HG03432 (cell line): ENCODE measurements at regions not wholly inside any gene's neighbourhood (a gene's known extent, or its start where the extent isn't known, plus 50 kb on each side); places are given as distances from the start of the nearest gene placed in this dataset.
"Not testable (repeated sequence)": the region's sequence is repeated elsewhere in the genome, so short reads cannot be mapped to it uniquely, and the experiment has no call there.

ENCODE experiments used
- ATAC-seq: cut with Tn5 transposase; IDR thresholded peaks from one replicate; pipeline ENCODE4 v1.9.1; 2021; ENCODE audit warnings: mild to moderate bottlenecking, moderate library complexity; ENCODE audit not compliant: unreplicated experiment

GRCh38 chr18:45339810-45340550 is 275.3 kb upstream of the SLC14A2 start:
- ATAC-seq, result no peak

- no peak for ATAC-seq
Observed at GRCh38 chr18:45340884-45341283, 274.4 kb upstream of the SLC14A2 start.

- ATAC-seq, result no peak
Observed at GRCh38 chr18:45341454-45341853, 273.8 kb upstream of the SLC14A2 start.

GRCh38 chr18:45342166-45342565 is 273.1 kb upstream of the SLC14A2 start:
- ATAC-seq, result no peak

GRCh38 chr18:45342653-45343052 is 272.6 kb upstream of the SLC14A2 start:
- ATAC-seq, result no peak

GRCh38 chr18:45343365-45343764 is 271.9 kb upstream of the SLC14A2 start:
- ATAC-seq, result no peak

GRCh38 chr18:45344680-45345079 is 270.6 kb upstream of the SLC14A2 start:
- not testable (repeated sequence) for ATAC-seq

GRCh38 chr18:45349019-45349418 is 266.3 kb upstream of the SLC14A2 start:
- no peak for ATAC-seq

GRCh38 chr18:45349467-45349866 is 265.8 kb upstream of the SLC14A2 start:
- ATAC-seq, result no peak

- no peak for ATAC-seq
Observed at GRCh38 chr18:45350404-45351156, 264.7 kb upstream of the SLC14A2 start.

- no peak for ATAC-seq
Observed at GRCh38 chr18:45352874-45353273, 262.4 kb upstream of the SLC14A2 start.

- ATAC-seq, result no peak
Observed at GRCh38 chr18:45353530-45353929, 261.7 kb upstream of the SLC14A2 start.

GRCh38 chr18:45355944-45356520 is 259.2 kb upstream of the SLC14A2 start:
- ATAC-seq, result no peak

GRCh38 chr18:45357686-45358470 is 257.4 kb upstream of the SLC14A2 start:
- no peak for ATAC-seq

GRCh38 chr18:45359275-45360009 is 255.8 kb upstream of the SLC14A2 start:
- ATAC-seq, result no peak

GRCh38 chr18:45361125-45361851 is 254.0 kb upstream of the SLC14A2 start:
- ATAC-seq, result no peak

- no peak for ATAC-seq
Observed at GRCh38 chr18:45363196-45363595, 252.1 kb upstream of the SLC14A2 start.

- no peak for ATAC-seq
Observed at GRCh38 chr18:45365835-45366234, 249.4 kb upstream of the SLC14A2 start.

- ATAC-seq, result no peak
Observed at GRCh38 chr18:45370255-45371010, 244.8 kb upstream of the SLC14A2 start.
